Stomach (tissue), 8 donors: ENCODE measurements at regions not wholly inside any gene's neighbourhood (a gene's known extent, or its start where the extent isn't known, plus 50 kb on each side); places are given as distances from the start of the nearest gene placed in this dataset.

Experiments used
- DNase-seq, 2 donors: peaks; one replicate each; pipeline versions ENCODE4 v3.0.0 to v3.0.0-alpha.2; 2013 to 2019
- H3K27ac ChIP-seq, 5 donors: fragments of 200-600 bp in 4 of 5; sonication (generic) in 4 of 5; one replicate each; pipeline ENCODE4 v1.5.1; 2013 to 2019; ENCODE audit warnings: mild to moderate bottlenecking in 1 of 5, moderate library complexity in 1 of 5
- H3K27me3 ChIP-seq, 3 donors: fragments of 200-600 bp; sonication (generic); one replicate each; pipeline ENCODE4 v1.5.1; 2017 to 2019; ENCODE audit warnings: mixed run types in 1 of 3
- H3K36me3 ChIP-seq, 4 donors: fragments of 200-600 bp; sonication (generic); 1 replicate in 3 of 4; 2 replicates in 1 of 4; pipeline ENCODE4 v1.5.1; 2016 to 2019
- H3K4me1 ChIP-seq, 4 donors: fragments of 200-600 bp; sonication (generic); one replicate each; pipeline ENCODE4 v1.5.1; 2016 to 2019
- H3K4me3 ChIP-seq, 4 donors: fragments of 200-600 bp; sonication (generic) in 3 of 4; one replicate each; pipeline ENCODE4 v1.5.1; 2016 to 2019; ENCODE audit warnings: mild to moderate bottlenecking in 1 of 4
- H3K9me3 ChIP-seq, 4 donors: fragments of 200-600 bp; sonication (generic); one replicate each; pipeline ENCODE4 v1.5.1; 2016 to 2019
- CTCF ChIP-seq, 7 experiments: fragments of 450-650 bp in 4 of 7; fragments of 200-600 bp in 3 of 7; sonication (generic) in 3 of 7; IDR thresholded peaks; one replicate each; pipeline ENCODE4 v1.5.1; 2016 to 2019; ENCODE audit warnings: antibody characterized with exemption in 7 of 7, control low read depth in 2 of 7, mild to moderate bottlenecking in 1 of 7
- EP300 ChIP-seq: sonication (generic); formaldehyde crosslinking; IDR thresholded peaks from one replicate; pipeline ENCODE4 v1.6.1; 2017; ENCODE audit warnings: antibody characterized with exemption
- POLR2A ChIP-seq, 4 donors: fragments of 450-650 bp; IDR thresholded peaks; one replicate each; pipeline ENCODE4 v1.6.1; 2016; ENCODE audit warnings: antibody characterized with exemption in 4 of 4, control low read depth in 2 of 4, mild to moderate bottlenecking in 1 of 4, moderate library complexity in 1 of 4
- POLR2AphosphoS5 ChIP-seq, 3 donors: sonication (generic); formaldehyde crosslinking; IDR thresholded peaks; one replicate each; pipeline ENCODE4 v1.6.1; 2016; ENCODE audit warnings: antibody characterized with exemption in 3 of 3
- WGBS, 5 donors: extraction: QIAGEN DNeasy Blood & Tissue Kit in 3 of 5; methylation state at CpG; one replicate each; pipeline versions ENCODE4 v1.1.5 to v1.1.7; 2013 to 2018; 5-methylcytosine and 5-hydroxymethylcytosine counted together
- intact Hi-C: fragments of 100-400 bp; cut with DNase I; formaldehyde crosslinking; loops from one replicate; pipeline ENCODE4 v1.15.1; 2023; ENCODE audit warnings: low total_unique reads
- donor health status: healthy with polysubstance abuse.
- donor health status: Bipolar disorder and iron deficiency.
- donor health status: healthy.

DNA sequence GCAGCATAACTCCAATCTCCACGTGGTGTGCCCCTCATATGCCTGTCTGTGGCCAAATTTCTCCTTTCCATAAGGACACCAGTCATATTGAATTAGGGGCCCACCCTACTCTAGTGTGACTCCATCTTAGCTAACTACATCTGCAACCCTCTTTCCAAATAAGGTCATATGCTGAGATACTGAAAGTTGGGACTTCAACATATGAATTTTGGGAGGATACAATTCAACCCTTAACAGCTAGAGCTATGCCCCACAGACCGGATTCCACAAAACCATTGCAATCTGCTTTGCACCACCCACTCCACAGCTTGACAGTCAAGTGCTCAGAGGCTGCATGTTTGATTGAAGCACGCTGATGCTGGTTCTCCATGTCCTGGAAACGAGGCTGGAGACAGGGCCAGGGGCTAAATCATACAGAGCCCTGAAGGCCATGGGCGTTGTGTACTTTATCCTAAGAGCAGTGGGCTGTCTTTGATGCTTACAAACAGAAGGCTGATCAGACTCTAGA lies 122.8 kb downstream of the MTX3 start:
- no peak overlapping the region for H3K27ac ChIP-seq
- WGBS, 5 donors = 61 to 66% (median 62%) methylated on average over 5 of the region's 5 CpGs
- no peaks in the 10 kb centered on the region for H3K36me3 ChIP-seq
- no peaks in the 10 kb centered on the region for H3K9me3 ChIP-seq
- DNase-seq = no peak
- intact Hi-C loops = no loop called here
- no peak for TF ChIP-seq EP300
- no peak for TF ChIP-seq POLR2AphosphoS5 (IDR thresholded peaks at IDR 0.05)
- TF ChIP-seq POLR2A (IDR thresholded peaks at IDR 0.05) = no peak
- no peak for TF ChIP-seq CTCF (IDR thresholded peaks at IDR 0.05)
- H3K4me1 ChIP-seq = no peaks in the 10 kb centered on the region
- H3K27me3 ChIP-seq = peaks cover 0 to 15% (median 0%) of the 10 kb centered on the region in 3 donors
- no peak overlapping the region for H3K4me3 ChIP-seq

DNA sequence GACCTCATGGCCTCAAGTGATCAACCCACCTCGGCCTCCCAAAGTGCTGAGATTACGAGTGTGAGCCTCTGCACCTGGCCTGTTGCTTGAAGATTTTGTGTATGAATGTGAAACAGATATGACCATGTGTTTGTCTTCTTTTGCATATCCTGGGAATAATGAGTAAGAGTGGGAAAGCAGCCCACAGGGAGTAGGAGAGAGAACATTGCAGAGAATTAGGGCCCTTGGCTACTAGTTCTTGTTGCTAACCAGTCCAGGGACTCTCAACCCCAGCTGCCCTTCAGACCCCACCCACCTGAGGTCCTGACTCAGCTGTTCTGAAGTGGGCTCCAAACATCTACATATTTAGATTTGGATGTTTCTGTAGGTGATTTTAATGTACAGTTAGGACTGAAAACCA lies 125.5 kb downstream of the MTX3 start:
- 70 to 89% (median 78%) methylated on average over 2 of the region's 2 CpGs for WGBS, 5 donors
- Histone ChIP-seq H3K4me3 (no peak overlapping the region), H3K9me3 (no peaks in the 10 kb centered on the region), H3K27me3 (peaks cover 0 to 10% (median 0%) of the 10 kb centered on the region in 3 donors), H3K27ac (no peak overlapping the region), H3K36me3 (no peaks in the 10 kb centered on the region), H3K4me1 (no peaks in the 10 kb centered on the region)
- TF ChIP-seq POLR2A (IDR thresholded peaks at IDR 0.05) (no peak), POLR2AphosphoS5 (IDR thresholded peaks at IDR 0.05) (no peak), EP300 (no peak), CTCF (IDR thresholded peaks at IDR 0.05) (no peak)
- DNase-seq = no peak
- intact Hi-C loops = no loop called here

- Histone ChIP-seq H3K9me3 (no peaks in the 10 kb centered on the region), H3K27me3 (peaks cover 0 to 10% (median 0%) of the 10 kb centered on the region in 3 donors), H3K4me1 (no peaks in the 10 kb centered on the region), H3K4me3 (no peak overlapping the region), H3K36me3 (no peaks in the 10 kb centered on the region), H3K27ac (no peak overlapping the region)
- WGBS, 5 donors = 26 to 55% (median 40%) methylated on average over 4 of the region's 4 CpGs
- no peak for TF ChIP-seq CTCF (IDR thresholded peaks at IDR 0.05)
- no peak for TF ChIP-seq POLR2A (IDR thresholded peaks at IDR 0.05)
- TF ChIP-seq EP300 = no peak
- TF ChIP-seq POLR2AphosphoS5 (IDR thresholded peaks at IDR 0.05) = no peak
- DNase-seq = no peak
- intact Hi-C loops = no loop called here
These were observed 126.7 kb downstream of the MTX3 start for GRCh38 chr5:79864364-79864763.

DNA sequence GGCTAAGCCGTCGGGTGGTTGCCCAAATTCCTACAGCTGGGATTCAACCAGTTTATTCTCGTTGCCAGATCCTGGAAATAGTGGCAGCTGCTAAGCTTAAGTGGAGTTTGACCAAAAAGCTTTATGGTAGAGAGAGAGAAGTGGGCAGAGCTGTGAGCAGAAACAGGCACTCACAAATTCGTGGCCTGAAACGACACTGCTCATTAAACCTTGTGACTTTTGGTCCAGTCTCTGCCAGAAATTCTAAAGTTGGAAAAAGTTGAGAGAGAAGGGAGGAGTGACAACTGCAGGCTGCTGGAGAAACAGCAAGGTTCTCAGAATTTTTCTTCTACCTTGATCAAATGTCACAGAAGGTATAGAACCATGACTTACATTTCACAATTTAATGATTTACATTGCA lies 131.5 kb downstream of the MTX3 start:
- DNase-seq = no peak
- 50 to 66% (median 61%) methylated on average over 5 of the region's 5 CpGs for WGBS, 5 donors
- H3K36me3 ChIP-seq = no peaks in the 10 kb centered on the region
- intact Hi-C loops = loop anchor here (5.0 kb wide), 1 partner anchor 307 kb away; no protein-coding TSS in a partner anchor
- peaks cover 0 to 5% (median 0%) of the 10 kb centered on the region in 4 donors for H3K4me1 ChIP-seq
- TF ChIP-seq CTCF (IDR thresholded peaks at IDR 0.05) = no peak
- TF ChIP-seq POLR2AphosphoS5 (IDR thresholded peaks at IDR 0.05) = no peak
- no peak for TF ChIP-seq EP300
- no peak for TF ChIP-seq POLR2A (IDR thresholded peaks at IDR 0.05)
- no peaks in the 10 kb centered on the region for H3K9me3 ChIP-seq
- H3K27ac ChIP-seq = no peak overlapping the region
- no peaks in the 10 kb centered on the region for H3K27me3 ChIP-seq
- no peak overlapping the region for H3K4me3 ChIP-seq
